ENCODE measurements at regions not wholly inside any gene's neighbourhood (a gene's known extent, or its start where the extent isn't known, plus 50 kb on each side); places are given as distances from the start of the nearest gene placed in this dataset.
"Not testable (repeated sequence)": the region's sequence is repeated elsewhere in the genome, so short reads cannot be mapped to it uniquely, and the experiment has no call there.

DNA sequence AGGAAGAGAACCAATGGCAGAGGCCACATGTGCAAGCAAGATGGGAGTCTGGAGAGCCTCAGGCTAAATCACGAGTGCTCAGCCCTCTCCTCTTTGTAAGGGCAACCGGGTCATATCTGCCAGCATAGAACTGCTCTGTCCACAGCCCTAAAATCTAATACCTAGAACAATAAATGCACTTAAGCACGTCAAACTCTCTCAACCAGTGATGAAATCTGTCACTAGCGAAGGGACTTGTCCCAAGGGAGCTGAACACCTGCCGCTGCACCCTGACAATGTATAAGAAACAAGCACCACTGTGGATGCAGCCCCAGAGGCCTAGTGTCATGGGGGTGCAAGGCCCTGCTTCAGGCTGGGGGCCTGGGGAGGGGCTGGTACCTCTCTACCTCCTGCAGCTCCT lies 82.5 kb downstream of the PRL start:
- no peaks in the 10 kb centered on the region for H3K4me1 ChIP-seq
- H3K27me3 ChIP-seq, result no peaks in the 10 kb centered on the region
- no peak for ATAC-seq
- no peak overlapping the region for H3K27ac ChIP-seq
- intact Hi-C loops (cut with DNase I), result no loop called here
- H3K9me3 ChIP-seq, result no peaks in the 10 kb centered on the region
- 68 to 72% methylated on average over 5 of the region's 5 CpGs for WGBS, 2 donors
- DNase-seq, result no peak
- TF ChIP-seq, protein P1, sequence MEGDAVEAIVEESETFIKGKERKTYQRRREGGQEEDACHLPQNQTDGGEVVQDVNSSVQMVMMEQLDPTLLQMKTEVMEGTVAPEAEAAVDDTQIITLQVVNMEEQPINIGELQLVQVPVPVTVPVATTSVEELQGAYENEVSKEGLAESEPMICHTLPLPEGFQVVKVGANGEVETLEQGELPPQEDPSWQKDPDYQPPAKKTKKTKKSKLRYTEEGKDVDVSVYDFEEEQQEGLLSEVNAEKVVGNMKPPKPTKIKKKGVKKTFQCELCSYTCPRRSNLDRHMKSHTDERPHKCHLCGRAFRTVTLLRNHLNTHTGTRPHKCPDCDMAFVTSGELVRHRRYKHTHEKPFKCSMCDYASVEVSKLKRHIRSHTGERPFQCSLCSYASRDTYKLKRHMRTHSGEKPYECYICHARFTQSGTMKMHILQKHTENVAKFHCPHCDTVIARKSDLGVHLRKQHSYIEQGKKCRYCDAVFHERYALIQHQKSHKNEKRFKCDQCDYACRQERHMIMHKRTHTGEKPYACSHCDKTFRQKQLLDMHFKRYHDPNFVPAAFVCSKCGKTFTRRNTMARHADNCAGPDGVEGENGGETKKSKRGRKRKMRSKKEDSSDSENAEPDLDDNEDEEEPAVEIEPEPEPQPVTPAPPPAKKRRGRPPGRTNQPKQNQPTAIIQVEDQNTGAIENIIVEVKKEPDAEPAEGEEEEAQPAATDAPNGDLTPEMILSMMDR (IDR thresholded peaks at IDR 0.05), result no peak
- FAIRE-seq, result no peak
- no peaks in the 10 kb centered on the region for H3K36me3 ChIP-seq
- H3K4me3 ChIP-seq, result no peak overlapping the region

DNA sequence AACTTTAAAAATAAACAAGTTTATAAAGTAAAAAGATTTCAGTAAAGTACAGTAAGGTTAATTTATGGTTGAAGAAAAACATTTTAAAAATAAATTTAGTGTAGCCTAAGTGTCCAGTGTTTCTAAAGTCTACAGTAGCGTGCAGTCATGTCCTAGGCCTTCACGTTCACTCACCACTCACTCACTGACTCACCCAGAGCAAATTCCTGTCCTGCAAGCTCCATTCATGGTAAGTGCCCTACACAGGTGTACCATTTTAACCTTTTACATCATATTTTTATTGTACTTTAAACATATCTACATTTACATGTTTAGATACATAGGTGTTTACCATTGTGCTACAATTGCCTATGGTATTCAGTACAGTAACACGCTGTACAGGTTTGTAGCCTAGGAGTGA lies 81.4 kb downstream of the PRL start:
- DNase-seq; intact Hi-C loops (cut with DNase I); H3K27me3 ChIP-seq; H3K4me3 ChIP-seq; FAIRE-seq; H3K4me1 ChIP-seq; H3K27ac ChIP-seq; H3K36me3 ChIP-seq; ATAC-seq; H3K9me3 ChIP-seq: not testable (repeated sequence)
- WGBS, 2 donors, result 72 to 95% methylated on average over 3 of the region's 3 CpGs

DNA sequence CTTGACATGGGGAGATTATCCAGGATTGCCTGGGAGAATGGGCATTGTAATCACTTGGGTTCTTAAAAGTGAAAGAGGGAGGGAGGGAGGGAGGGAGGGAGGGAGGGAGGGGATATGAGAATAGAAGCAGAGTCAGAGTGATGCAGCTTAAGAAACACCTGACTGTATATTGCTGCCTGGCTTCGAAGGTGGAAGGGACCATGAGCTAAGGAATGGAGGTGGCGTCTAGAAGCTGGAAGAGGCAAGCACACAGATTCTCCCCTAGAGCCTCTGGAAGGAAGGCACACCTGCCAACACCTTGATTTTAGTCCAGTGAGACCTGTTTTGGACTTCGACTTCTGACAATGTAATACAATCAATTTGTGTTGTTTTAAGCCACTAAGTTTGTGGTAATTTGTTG lies 78.4 kb downstream of the PRL start:
- intact Hi-C loops (cut with DNase I), result no loop called here
- FAIRE-seq, result no peak
- ATAC-seq, result no peak
- no peak overlapping the region for H3K4me3 ChIP-seq
- no peaks in the 10 kb centered on the region for H3K4me1 ChIP-seq
- WGBS, 2 donors, result 95% methylated on average over 3 of the region's 3 CpGs
- TF ChIP-seq, protein P1 (IDR thresholded peaks at IDR 0.05), result no peak
- H3K9me3 ChIP-seq, result no peaks in the 10 kb centered on the region
- no peaks in the 10 kb centered on the region for H3K27me3 ChIP-seq
- DNase-seq, result no peak
- no peaks in the 10 kb centered on the region for H3K36me3 ChIP-seq
- no peak overlapping the region for H3K27ac ChIP-seq

DNA sequence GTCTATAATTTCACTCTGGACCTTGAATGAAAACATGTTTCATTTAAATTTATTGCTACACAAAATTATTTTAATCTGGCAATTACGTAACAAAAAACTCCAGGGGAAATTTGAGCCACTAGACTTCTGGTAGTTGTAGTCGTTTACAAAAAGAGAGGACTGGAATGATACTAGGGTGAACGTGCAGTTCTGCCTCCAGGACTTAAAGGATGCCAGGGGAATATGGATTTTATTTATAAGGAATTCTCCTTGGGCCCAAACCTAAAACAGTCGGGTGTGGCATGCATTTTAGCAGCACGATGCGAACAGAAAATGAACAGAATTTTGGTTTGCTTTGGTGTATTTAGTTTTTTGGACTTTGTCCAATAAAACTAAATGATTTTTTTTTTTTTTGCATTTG lies 76.9 kb downstream of the PRL start:
- no peak for FAIRE-seq
- 39 to 53% methylated on average over 6 of the region's 6 CpGs for WGBS, 2 donors
- H3K9me3 ChIP-seq, result no peaks in the 10 kb centered on the region

DNA sequence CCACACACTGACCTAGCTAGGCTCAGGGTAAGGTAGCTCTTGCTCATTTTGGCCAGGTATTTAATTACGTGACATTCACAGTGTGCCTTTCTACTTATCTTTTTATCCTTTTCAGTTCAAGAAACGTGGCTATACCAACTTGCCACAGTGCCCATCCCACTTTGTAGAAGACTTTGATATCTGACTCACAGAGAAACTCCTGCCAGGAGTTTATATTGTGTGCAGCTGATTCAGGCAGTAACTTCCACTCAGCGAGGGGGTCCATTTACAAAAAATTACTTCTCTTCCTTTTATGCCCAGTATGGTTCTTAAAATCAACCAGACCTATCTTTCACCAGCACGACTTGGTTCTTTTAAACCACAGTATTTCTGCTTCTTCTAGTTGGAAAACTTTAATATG lies 75.6 kb downstream of the PRL start:
- H3K27me3 ChIP-seq, result no peaks in the 10 kb centered on the region
- FAIRE-seq (no peak), ATAC-seq (no peak)

More for the DNA sequence above, 76.9 kb downstream of the PRL start:
- TF ChIP-seq, protein P1 (IDR thresholded peaks at IDR 0.05), result no peak
- Histone ChIP-seq H3K27ac (no peak overlapping the region), H3K27me3 (no peaks in the 10 kb centered on the region), H3K4me1 (no peaks in the 10 kb centered on the region), H3K36me3 (no peaks in the 10 kb centered on the region), H3K4me3 (no peak overlapping the region)
- ATAC-seq, result no peak
- no peak for DNase-seq
- intact Hi-C loops (cut with DNase I), result no loop called here

More for the DNA sequence above, 75.6 kb downstream of the PRL start:
- Histone ChIP-seq H3K36me3 (no peaks in the 10 kb centered on the region), H3K4me3 (no peak overlapping the region), H3K27ac (no peak overlapping the region), H3K9me3 (no peaks in the 10 kb centered on the region), H3K4me1 (no peaks in the 10 kb centered on the region)
- no peak for DNase-seq
- WGBS, 2 donors, result 64 to 83% methylated on average over 4 of the region's 4 CpGs
- TF ChIP-seq, protein P1 (IDR thresholded peaks at IDR 0.05), result no peak
- intact Hi-C loops (cut with DNase I), result no loop called here
